ENCODE measurements at regions not wholly inside any gene's neighbourhood (a gene's known extent, or its start where the extent isn't known, plus 50 kb on each side); places are given as distances from the start of the nearest gene placed in this dataset.

- TF ChIP-seq CTCF (IDR thresholded peaks at IDR 0.05) (no peak), POLR2A (IDR thresholded peaks at IDR 0.05) (no peak)
These were observed 476.0 kb upstream of the CAMK1G start for GRCh38 chr1:209107535-209107934.
